ENCODE measurements at regions not wholly inside any gene's neighbourhood (a gene's known extent, or its start where the extent isn't known, plus 50 kb on each side); places are given as distances from the start of the nearest gene placed in this dataset.

DNA sequence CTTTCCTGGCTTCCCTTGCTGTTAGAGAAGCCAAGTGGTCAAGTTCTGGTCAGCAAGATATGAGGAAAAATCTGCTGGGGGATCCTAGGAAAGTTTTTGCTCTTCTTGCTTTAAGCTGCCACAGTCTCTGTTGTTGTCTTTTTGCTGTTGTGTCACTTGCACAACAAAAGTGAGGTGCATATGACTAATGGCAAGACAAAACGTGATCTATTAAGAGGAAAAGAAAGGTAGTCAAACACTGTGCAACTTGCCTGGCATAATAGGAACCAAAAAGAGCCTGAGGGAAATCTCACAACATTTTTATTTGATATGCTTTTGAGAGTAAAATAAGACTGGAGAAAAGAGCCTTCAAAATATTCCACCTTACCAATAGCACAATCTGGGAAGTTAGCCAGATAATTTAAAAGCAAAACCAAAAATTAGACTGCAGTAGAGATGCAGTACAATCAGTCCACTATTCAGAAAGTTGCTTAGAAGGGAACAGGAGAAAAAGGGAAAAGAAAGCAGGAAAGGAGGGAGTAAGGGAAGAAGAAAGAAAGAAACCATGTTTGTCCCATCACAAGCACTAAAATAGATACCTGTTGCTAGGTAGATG is 110.0 kb upstream of the SLC4A7 start:
- TF ChIP-seq, protein P1, sequence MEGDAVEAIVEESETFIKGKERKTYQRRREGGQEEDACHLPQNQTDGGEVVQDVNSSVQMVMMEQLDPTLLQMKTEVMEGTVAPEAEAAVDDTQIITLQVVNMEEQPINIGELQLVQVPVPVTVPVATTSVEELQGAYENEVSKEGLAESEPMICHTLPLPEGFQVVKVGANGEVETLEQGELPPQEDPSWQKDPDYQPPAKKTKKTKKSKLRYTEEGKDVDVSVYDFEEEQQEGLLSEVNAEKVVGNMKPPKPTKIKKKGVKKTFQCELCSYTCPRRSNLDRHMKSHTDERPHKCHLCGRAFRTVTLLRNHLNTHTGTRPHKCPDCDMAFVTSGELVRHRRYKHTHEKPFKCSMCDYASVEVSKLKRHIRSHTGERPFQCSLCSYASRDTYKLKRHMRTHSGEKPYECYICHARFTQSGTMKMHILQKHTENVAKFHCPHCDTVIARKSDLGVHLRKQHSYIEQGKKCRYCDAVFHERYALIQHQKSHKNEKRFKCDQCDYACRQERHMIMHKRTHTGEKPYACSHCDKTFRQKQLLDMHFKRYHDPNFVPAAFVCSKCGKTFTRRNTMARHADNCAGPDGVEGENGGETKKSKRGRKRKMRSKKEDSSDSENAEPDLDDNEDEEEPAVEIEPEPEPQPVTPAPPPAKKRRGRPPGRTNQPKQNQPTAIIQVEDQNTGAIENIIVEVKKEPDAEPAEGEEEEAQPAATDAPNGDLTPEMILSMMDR (IDR thresholded peaks at IDR 0.05) = no peak
- TF ChIP-seq POLR2A (IDR thresholded peaks at IDR 0.05) = no peak

Data from Peyer's patch (tissue), 4 donors.